NCI-H748 treated with DMSO at 0.1 percent for 48 hours (cell line): ENCODE measurements at regions not wholly inside any gene's neighbourhood (a gene's known extent, or its start where the extent isn't known, plus 50 kb on each side); places are given as distances from the start of the nearest gene placed in this dataset.
"Not testable (repeated sequence)": the region's sequence is repeated elsewhere in the genome, so short reads cannot be mapped to it uniquely, and the experiment has no call there.

Source experiments
- DNase-seq: peaks from one replicate; lab custom pipeline; 2025; lab: John Stamatoyannopoulos, UW

DNA sequence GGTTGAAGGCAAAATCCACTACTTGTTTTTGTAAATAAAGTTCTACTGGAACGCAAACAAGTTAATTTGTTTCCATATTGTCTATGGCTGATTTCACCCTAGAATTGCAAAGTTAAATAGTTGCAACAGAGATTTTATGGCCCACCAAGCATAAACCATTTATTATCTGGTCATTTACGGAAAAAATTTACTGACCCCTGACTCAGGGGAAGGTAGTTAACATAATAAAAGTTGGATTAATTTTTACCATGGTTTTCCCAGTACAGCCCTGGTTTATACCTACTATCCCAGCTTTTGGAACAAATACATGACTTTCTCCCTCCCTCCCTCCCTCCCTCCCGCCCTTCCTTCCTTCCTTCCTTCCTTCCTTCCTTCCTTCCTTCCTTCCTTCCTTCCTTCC lies 588.9 kb upstream of the TMEFF2 start:
- no peak for DNase-seq

DNA sequence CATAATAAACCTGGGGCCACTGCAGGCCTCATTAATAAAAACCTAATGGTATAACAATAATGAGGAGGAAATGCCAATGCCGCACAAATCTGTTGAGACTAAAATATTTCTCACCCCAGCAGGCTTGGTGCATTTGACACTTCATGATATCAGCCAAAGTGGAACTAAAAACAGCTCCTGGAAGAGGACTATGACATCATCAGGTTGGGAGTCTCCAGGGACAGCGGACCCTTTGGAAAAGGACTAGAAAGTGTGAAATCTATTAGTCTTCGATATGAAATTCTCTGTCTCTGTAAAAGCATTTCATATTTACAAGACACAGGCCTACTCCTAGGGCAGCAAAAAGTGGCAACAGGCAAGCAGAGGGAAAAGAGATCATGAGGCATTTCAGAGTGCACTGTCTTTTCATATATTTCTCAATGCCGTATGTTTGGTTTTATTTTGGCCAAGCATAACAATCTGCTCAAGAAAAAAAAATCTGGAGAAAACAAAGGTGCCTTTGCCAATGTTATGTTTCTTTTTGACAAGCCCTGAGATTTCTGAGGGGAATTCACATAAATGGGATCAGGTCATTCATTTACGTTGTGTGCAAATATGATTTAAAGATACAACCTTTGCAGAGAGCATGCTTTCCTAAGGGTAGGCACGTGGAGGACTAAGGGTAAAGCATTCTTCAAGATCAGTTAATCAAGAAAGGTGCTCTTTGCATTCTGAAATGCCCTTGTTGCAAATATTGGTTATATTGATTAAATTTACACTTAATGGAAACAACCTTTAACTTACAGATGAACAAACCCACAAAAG lies 580.9 kb upstream of the TMEFF2 start:
- DNase-seq = no peak

GRCh38 chr2:192775011-192775410 lies 580.3 kb upstream of the TMEFF2 start:
- no peak for DNase-seq

GRCh38 chr2:192773044-192773443 lies 578.3 kb upstream of the TMEFF2 start:
- no peak for DNase-seq

DNA sequence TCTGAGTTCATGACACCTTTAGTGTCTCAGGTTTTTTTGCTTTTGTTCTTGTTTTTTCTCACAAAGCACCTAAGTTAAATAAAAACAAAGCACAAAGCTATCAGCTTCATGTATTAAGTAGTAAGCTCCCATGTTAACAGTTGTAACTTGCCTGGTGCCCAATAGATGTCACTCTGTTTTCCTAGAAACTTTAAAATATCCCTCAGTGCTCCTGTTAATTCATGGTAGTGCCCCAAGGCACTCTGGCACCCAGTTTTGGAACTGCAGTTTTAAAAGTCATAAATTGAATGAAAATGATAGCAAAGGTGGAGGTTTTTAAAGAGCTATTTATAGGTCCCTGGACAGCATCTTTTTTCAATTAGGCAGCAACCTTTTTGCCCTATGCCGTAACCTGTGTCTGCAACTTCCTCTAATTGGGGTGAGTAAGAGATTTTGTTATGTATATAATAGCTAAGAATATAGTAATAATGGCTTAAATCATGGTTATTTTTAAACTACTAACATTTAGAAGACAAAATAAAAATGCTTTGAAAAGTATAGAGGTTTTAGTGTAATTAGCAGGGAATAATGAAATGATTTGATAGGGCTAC lies 555.0 kb upstream of the TMEFF2 start:
- DNase-seq = peak; percentile 72

DNA sequence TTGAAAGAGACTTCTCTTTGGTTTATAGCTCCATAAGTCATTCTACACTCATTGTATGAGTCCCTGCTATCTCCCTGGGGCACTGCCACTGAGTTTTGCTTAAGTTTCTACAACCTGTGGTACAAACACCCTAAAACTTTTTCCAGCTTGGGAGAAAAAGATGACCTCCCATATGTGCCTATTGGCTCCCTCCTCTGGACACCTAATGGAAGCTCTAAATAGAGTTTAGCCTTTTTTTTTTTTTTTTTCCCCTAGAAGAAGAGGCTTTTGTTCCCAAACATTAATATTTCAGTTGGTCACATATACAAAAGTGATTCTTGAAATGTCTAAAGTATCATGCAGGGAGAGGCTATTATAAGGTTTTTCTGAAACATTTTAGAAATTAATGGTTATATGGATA lies 547.2 kb upstream of the TMEFF2 start:
- no peak for DNase-seq

DNA sequence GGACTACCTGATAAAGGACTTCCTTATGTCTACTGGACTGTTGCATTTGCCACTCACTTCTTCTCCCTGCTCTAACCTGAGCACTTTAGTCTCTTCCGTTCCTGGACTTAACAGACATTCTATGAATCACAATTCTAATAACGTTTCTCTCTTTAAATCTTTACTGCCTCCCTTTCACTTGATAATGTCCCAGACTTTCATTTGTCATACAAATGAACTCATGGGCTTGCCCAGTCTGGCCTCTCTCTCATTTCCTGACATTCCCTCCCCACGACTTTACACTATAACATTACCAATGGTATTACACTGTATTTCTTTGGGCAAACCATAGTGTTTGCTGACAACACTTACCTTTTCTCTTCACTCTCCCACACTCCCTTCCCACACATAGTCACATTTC lies 540.7 kb upstream of the TMEFF2 start:
- no peak for DNase-seq

DNA sequence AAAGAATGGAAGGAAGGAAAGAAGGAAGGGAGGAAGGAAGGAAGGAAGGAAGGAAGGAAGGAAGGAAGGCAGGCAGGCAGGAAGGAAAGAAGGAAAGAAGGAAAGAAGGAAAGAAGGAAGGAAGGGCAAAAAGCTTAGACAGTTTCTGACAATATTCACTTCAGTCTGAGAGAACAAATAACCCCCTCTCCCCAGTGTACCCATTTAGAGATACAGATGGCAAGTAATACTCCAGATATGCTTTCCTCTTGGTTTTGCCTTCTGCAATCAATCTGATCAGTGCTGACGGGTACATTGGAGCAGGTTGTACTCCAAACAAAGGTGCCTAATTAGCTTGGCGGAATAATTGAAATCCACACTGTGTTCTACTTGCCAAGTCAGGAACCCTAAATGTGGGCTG lies 534.6 kb upstream of the TMEFF2 start:
- no peak for DNase-seq

- DNase-seq = no peak
Observed at GRCh38 chr2:192725991-192726390, 531.3 kb upstream of the TMEFF2 start.

DNA sequence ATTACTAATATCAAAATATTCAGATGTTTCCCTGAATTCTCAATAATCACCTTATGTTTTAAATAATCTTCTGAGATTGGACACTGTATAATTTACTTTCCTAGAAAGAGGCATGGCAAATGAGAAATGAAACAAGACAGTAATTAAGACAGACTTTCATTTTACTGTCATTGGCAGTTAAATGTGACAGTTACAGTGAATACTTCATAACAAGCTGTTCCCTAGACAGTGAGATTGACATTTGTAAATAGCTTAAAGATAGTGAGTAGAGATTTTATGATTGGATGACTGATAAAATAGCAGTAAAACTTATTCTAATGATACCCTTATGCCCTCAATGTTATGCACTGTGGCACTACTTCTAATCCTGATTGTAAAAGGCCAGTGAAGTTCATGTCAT lies 524.9 kb upstream of the TMEFF2 start:
- no peak for DNase-seq

DNA sequence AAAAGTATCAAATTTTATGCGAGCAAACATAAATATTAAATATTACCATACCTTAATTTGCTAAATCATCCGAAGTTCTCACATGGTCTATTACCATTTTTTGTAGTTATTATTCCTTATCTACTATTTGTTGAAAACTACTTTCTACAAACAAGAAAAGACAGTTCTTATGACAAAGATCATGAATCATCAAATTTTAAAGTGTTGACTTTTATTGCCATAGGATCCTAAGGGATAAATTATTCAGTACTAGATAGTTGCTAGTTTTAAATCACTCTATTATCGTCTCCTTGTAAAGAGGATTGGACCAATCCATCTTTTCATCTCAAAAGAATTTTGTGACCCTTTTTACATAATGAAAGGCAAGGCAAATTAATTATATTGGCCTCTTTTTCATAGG lies 523.6 kb upstream of the TMEFF2 start:
- no peak for DNase-seq

GRCh38 chr2:192700934-192701333 lies 506.2 kb upstream of the TMEFF2 start:
- DNase-seq = no peak

DNA sequence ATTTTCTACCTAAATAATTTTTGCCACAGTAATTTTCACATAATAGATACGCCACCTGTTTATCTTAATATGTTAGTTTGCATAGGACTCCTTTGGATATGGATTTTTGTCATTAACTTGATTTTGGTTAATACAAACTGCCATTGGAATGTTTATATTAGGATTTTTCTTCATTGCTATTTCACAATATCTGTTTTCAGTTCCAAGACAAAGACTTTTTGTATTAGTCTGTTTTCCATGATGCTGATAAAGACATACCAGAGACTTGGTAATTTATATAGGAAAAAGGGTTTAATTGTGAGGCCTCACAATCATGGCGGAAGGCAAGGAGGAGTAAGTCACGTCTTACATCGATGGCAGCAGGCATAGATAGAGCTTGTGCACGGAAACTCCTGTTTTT lies 503.1 kb upstream of the TMEFF2 start:
- no peak for DNase-seq

DNA sequence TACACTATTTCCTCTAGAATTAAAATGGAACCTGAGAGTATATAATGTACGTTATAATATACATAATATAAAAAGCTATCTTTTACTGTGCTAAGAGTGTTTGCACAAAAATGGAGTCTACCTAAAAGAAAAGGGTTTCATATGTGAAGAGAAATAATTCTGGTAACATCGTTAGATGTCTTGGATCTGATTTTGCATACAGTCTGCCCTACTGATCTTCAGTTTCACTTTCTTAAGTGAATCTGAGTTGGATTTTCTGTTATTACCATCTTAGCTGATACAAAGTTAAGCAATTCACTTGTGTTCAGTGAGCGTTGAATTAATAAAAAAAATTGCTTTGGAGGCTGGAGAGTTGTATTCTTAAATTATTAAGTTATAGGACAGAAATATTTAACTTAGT lies 502.1 kb upstream of the TMEFF2 start:
- no peak for DNase-seq

- no peak for DNase-seq
Observed at GRCh38 chr2:192687015-192687414, 492.3 kb upstream of the TMEFF2 start.

DNA sequence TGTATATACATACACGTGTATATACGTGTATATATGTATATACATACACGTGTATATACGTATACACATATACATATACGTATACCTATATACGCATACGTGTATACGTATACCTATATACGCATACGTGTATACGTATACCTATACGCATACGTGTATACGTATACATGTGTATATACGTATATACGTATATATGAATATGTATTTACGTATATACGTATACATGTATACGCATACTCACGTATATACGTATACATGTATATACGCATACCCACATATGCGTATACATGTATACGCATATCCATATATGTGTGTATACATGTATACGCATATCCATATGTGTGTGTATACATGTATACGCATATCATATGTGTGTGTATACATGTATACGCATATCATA lies 487.8 kb upstream of the TMEFF2 start:
- not testable (repeated sequence) for DNase-seq

DNA sequence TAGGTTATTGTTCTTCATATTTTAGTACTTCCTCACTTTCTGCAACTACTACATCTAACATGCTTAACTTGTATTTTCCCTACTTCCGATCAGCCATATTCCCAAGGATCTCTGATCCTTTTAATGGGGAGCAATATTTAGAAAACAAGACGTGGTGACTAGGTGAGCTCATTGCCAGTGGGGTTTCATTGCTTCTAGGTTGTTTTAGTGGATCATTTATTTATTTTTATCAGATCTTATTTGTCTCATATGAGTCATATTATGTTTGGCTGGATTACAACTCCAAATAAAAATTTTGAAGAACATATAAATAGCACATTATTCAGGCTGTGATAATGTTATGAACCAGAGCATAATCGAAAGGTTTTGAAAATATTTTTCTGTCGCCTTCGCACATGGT lies 480.9 kb upstream of the TMEFF2 start:
- DNase-seq = no peak

DNA sequence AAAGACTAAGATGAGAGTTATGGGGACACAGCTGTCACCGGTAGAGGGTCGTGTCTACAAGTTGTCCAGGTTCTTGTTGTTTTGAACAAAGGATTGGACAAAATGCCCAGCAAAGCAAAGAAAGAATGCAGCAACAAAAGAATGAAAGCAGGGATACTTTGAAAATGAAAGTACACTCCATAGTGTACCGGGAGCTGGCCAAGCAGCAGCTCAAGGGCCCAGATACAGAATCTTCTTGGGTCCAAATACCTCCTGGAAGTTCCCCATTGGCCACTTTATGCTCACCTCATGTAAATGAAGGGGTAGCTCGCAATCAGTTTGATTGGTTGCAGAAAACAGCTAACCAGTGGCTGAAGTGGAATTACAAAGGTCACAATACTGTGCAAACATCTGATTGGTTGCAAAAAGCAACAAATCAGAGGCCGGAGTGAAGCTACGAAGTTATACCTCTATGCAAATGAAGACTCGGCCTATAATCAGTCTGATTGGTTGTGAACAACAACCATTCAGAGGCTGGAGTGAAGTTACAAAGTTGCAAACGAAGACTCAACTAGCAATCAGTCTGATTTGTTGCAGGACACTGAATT lies 474.9 kb upstream of the TMEFF2 start:
- DNase-seq = no peak

DNA sequence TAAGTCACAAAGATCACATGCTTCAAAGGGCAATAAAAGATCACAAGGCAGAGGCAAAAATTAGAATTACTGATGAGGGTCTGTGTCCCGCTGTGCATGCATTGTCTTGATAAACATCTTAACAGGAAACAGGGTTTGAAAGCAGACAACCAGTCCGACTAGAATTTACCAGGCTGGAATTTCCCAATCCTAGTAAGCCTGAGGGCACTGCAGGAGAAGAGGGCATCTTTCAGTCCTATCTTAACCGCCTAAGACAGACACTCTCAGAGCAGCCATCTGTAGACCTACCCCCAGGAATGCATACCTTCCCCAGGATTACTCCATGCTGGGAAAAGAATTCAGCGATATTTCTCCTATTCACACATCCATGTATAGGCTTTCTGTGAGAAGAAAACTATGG lies 465.8 kb upstream of the TMEFF2 start:
- DNase-seq = not testable (repeated sequence)

DNA sequence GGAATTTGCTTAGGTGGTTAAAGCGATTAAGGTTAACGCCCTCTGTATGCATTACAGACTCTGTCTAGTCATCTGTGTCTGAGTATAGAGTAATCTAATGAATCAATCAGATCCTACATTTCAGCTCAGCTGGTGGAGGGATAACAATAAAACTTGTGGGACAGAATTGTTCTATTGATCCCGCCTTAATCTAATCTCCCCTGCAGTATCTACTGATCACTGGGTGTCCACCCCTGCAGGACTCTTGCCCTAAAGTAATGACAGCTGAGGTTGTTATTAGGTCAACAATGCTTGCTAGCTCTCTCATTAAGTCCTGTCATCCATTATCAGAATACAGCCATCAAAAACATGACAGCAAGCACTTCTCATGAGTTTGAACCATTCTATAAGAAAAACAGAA lies 462.6 kb upstream of the TMEFF2 start:
- DNase-seq = peak; percentile 97

- no peak for DNase-seq
Observed at GRCh38 chr2:192655916-192656315, 461.2 kb upstream of the TMEFF2 start.

GRCh38 chr2:192645811-192646598 lies 451.3 kb upstream of the TMEFF2 start:
- DNase-seq = no peak

- DNase-seq = no peak
Observed at GRCh38 chr2:192634557-192634956, 439.8 kb upstream of the TMEFF2 start.
